Hepatocyte (in vitro differentiated cells): ENCODE measurements at regions not wholly inside any gene's neighbourhood (a gene's known extent, or its start where the extent isn't known, plus 50 kb on each side); places are given as distances from the start of the nearest gene placed in this dataset.

Source experiments
- CTCF ChIP-seq: fragments of 200-600 bp; sonication (generic); IDR thresholded peaks from 2 replicates; pipeline ENCODE4 v1.5.1; 2016; ENCODE audit warnings: antibody characterized with exemption, mild to moderate bottlenecking; ENCODE audit not compliant: poor library complexity
- EZH2phosphoT487 ChIP-seq: fragments of 200-600 bp; sonication (generic); IDR thresholded peaks from one replicate; pipeline ENCODE4 v1.6.1; 2018; ENCODE audit warnings: antibody characterized with exemption, mild to moderate bottlenecking, low read depth, moderate library complexity; ENCODE audit not compliant: unreplicated experiment, severe bottlenecking

GRCh38 chr5:2101685-2102084 lies 219.0 kb upstream of the IRX4 start:
- TF ChIP-seq CTCF, result no peak
- TF ChIP-seq EZH2phosphoT487, result no peak
